OCI-LY3 (cell line): ENCODE measurements at regions not wholly inside any gene's neighbourhood (a gene's known extent, or its start where the extent isn't known, plus 50 kb on each side); places are given as distances from the start of the nearest gene placed in this dataset.

Source experiments
- H2AFZ ChIP-seq: fragments of 200-600, 300-600 bp; shearing (Covaris generic); 2 replicates; pipeline ENCODE4 v1.6.0; 2014; ENCODE audit warnings: antibody characterized with exemption, low read depth, low read length
- H3K27ac ChIP-seq: fragments of 200-600, 300-600 bp; sonication (generic); 2 replicates; pipeline ENCODE4 v1.5.1; 2014; ENCODE audit warnings: mild to moderate bottlenecking, low read length, moderate library complexity, mixed read lengths
- H3K27me3 ChIP-seq: fragments of 200-600, 300-600 bp; sonication (generic); 2 replicates; pipeline ENCODE4 v1.6.1; 2014; ENCODE audit warnings: low read depth, low read length, mixed read lengths
- H3K36me3 ChIP-seq: fragments of 200-600, 300-600 bp; sonication (generic); replicated peaks from 2 replicates; pipeline ENCODE3; 2014; ENCODE audit warnings: low read depth, low read length, mixed read lengths
- H3K4me1 ChIP-seq: fragments of 300-600, 200-600 bp; sonication (generic); 2 replicates; pipeline ENCODE4 v1.6.1; 2014; ENCODE audit warnings: low read length, mixed read lengths
- H3K4me2 ChIP-seq: fragments of 200-600, 300-600 bp; sonication (generic); 2 replicates; pipeline ENCODE4 v1.6.1; 2014; ENCODE audit warnings: low read length, mixed read lengths
- H3K4me3 ChIP-seq: fragments of 300-600, 200-600 bp; sonication (generic); 2 replicates; pipeline ENCODE4 v1.5.1; 2014; ENCODE audit warnings: antibody characterized with exemption, mild to moderate bottlenecking, low read length, moderate library complexity
- H3K79me2 ChIP-seq: fragments of 300-600, 200-600 bp; shearing (Covaris generic); 2 replicates; pipeline ENCODE4 v1.6.1; 2014; ENCODE audit warnings: mild to moderate bottlenecking, low read length, mixed read lengths
- H3K9ac ChIP-seq: fragments of 300-600, 200-600 bp; shearing (Covaris generic); 2 replicates; pipeline ENCODE4 v1.6.0; 2014; ENCODE audit warnings: mild to moderate bottlenecking, low read length, moderate library complexity
- H3K9me3 ChIP-seq: fragments of 200-600, 300-600 bp; shearing (Covaris generic); 2 replicates; pipeline ENCODE4 v1.6.1; 2014; ENCODE audit warnings: low read length, mixed read lengths; ENCODE audit not compliant: insufficient read depth
- H4K20me1 ChIP-seq: fragments of 200-600, 300-600 bp; sonication (generic); 2 replicates; pipeline ENCODE4 v1.6.1; 2016; ENCODE audit warnings: low read length, mixed read lengths; ENCODE audit not compliant: insufficient read depth
- CTCF ChIP-seq: fragments of 200-600, 300-600 bp; sonication (generic); IDR thresholded peaks from 2 replicates; pipeline ENCODE4 v1.5.1; 2014; ENCODE audit warnings: antibody characterized with exemption, low read length, low read depth
- EZH2phosphoT487 ChIP-seq: fragments of 200-600 bp; shearing (Covaris generic); IDR thresholded peaks from 2 replicates; pipeline ENCODE4 v1.6.1; 2018; ENCODE audit warnings: antibody characterized with exemption, mixed run types, low read depth

GRCh38 chr16:65287307-65287706 lies 165.4 kb upstream of the CDH11 start:
- no peak overlapping the region for H3K4me2 ChIP-seq
- no peak overlapping the region for H3K4me3 ChIP-seq
- H3K9me3 ChIP-seq, result no peaks in the 10 kb centered on the region
- H3K79me2 ChIP-seq, result no peaks in the 10 kb centered on the region
- TF ChIP-seq CTCF, result no peak
- no peak for TF ChIP-seq EZH2phosphoT487
- H3K27me3 ChIP-seq, result no peaks in the 10 kb centered on the region
- H2AFZ ChIP-seq, result no peak overlapping the region
- no peak overlapping the region for H3K9ac ChIP-seq
- H3K27ac ChIP-seq, result no peak overlapping the region
- no peaks in the 10 kb centered on the region for H4K20me1 ChIP-seq
- no peaks in the 10 kb centered on the region for H3K36me3 ChIP-seq
- no peaks in the 10 kb centered on the region for H3K4me1 ChIP-seq

GRCh38 chr16:65285128-65286048 lies 163.5 kb upstream of the CDH11 start:
- H2AFZ ChIP-seq, result no peak overlapping the region
- H4K20me1 ChIP-seq, result no peaks in the 10 kb centered on the region
- no peak overlapping the region for H3K27ac ChIP-seq
- H3K79me2 ChIP-seq, result no peaks in the 10 kb centered on the region
- H3K36me3 ChIP-seq, result no peaks in the 10 kb centered on the region
- H3K4me2 ChIP-seq, result no peak overlapping the region
- TF ChIP-seq CTCF, result no peak
- no peak for TF ChIP-seq EZH2phosphoT487
- H3K4me1 ChIP-seq, result no peaks in the 10 kb centered on the region
- H3K9me3 ChIP-seq, result no peaks in the 10 kb centered on the region
- H3K9ac ChIP-seq, result no peak overlapping the region
- no peaks in the 10 kb centered on the region for H3K27me3 ChIP-seq
- H3K4me3 ChIP-seq, result no peak overlapping the region

GRCh38 chr16:65284626-65285025 lies 162.8 kb upstream of the CDH11 start:
- H3K36me3 ChIP-seq, result no peaks in the 10 kb centered on the region
- H2AFZ ChIP-seq, result no peak overlapping the region
- no peaks in the 10 kb centered on the region for H4K20me1 ChIP-seq
- TF ChIP-seq CTCF (no peak), EZH2phosphoT487 (no peak)
- no peaks in the 10 kb centered on the region for H3K27me3 ChIP-seq
- no peak overlapping the region for H3K27ac ChIP-seq
- no peak overlapping the region for H3K9ac ChIP-seq
- no peaks in the 10 kb centered on the region for H3K4me1 ChIP-seq
- H3K4me3 ChIP-seq, result no peak overlapping the region
- H3K9me3 ChIP-seq, result no peaks in the 10 kb centered on the region
- no peak overlapping the region for H3K4me2 ChIP-seq
- no peaks in the 10 kb centered on the region for H3K79me2 ChIP-seq

GRCh38 chr16:65283181-65283651 lies 161.4 kb upstream of the CDH11 start:
- Histone ChIP-seq H3K9ac (no peak overlapping the region), H3K36me3 (no peaks in the 10 kb centered on the region), H3K27ac (no peak overlapping the region), H3K4me2 (no peak overlapping the region), H3K79me2 (no peaks in the 10 kb centered on the region), H4K20me1 (no peaks in the 10 kb centered on the region), H3K4me1 (no peaks in the 10 kb centered on the region), H3K9me3 (no peaks in the 10 kb centered on the region), H3K27me3 (no peaks in the 10 kb centered on the region), H3K4me3 (no peak overlapping the region), H2AFZ (no peak overlapping the region)
- TF ChIP-seq EZH2phosphoT487 (no peak), CTCF (no peak)
